ENCODE measurements at regions not wholly inside any gene's neighbourhood (a gene's known extent, or its start where the extent isn't known, plus 50 kb on each side); places are given as distances from the start of the nearest gene placed in this dataset.
"Not testable (repeated sequence)": the region's sequence is repeated elsewhere in the genome, so short reads cannot be mapped to it uniquely, and the experiment has no call there.

DNA sequence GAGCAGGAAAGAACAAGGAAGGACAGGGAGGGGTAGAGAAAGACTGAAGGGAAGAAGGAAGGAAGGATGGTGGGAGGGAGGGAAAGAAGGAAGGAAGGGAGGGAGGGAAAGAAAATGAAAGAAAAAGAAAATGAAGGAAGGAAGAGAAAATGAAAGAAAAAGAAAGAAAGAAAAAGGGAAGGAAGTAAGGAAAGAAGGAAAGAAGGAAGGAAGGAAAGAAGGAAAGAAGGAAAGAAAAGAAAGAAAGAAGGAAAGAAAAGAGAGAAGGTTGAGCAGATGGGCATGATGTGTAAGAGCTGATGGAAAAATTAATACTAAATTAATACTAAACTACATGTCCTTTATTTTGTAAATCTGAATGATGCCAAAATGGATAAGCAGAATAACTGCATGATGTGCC is 418.3 kb upstream of the CDIN1 start:
- TF ChIP-seq, protein P1, sequence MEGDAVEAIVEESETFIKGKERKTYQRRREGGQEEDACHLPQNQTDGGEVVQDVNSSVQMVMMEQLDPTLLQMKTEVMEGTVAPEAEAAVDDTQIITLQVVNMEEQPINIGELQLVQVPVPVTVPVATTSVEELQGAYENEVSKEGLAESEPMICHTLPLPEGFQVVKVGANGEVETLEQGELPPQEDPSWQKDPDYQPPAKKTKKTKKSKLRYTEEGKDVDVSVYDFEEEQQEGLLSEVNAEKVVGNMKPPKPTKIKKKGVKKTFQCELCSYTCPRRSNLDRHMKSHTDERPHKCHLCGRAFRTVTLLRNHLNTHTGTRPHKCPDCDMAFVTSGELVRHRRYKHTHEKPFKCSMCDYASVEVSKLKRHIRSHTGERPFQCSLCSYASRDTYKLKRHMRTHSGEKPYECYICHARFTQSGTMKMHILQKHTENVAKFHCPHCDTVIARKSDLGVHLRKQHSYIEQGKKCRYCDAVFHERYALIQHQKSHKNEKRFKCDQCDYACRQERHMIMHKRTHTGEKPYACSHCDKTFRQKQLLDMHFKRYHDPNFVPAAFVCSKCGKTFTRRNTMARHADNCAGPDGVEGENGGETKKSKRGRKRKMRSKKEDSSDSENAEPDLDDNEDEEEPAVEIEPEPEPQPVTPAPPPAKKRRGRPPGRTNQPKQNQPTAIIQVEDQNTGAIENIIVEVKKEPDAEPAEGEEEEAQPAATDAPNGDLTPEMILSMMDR (IDR thresholded peaks at IDR 0.05; ENCODE audit: insufficient read depth, low read depth, low read length), result no peak
- DNase-seq (ENCODE audit: low read depth), result no peak
- H3K4me3 ChIP-seq (ENCODE audit: low read depth, low read length), result no peak overlapping the region

GRCh38 chr15:36161771-36162212 is 417.6 kb upstream of the CDIN1 start:
- peak; percentile 76 for DNase-seq (ENCODE audit: low read depth)

DNA sequence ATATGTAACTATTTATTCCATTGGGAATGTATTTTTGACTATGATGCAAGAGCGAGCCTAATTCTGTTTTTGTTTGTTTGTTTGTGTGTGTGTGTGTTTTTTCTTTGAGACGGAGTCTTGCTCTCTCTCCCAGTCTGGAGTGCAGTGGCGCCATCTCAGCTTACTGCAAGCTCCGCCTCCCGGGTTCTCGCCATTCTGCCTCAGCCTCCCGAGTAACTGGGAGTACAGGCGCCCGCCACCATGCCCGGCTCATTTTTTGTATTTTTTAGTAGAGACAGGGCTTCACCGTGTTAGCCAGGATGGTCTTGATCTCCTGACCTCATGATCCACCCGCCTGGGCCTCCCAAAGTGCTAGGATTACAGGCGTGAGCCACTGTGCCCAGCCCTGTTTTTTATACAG is 415.4 kb upstream of the CDIN1 start:
- H3K4me3 ChIP-seq (ENCODE audit: low read depth, low read length); DNase-seq (ENCODE audit: low read depth): not testable (repeated sequence)

More at GRCh38 chr15:36161771-36162212, 417.6 kb upstream of the CDIN1 start:
- no peak overlapping the region for H3K4me3 ChIP-seq (ENCODE audit: low read depth, low read length)
- TF ChIP-seq, protein P1 (IDR thresholded peaks at IDR 0.05; ENCODE audit: insufficient read depth, low read depth, low read length), result no peak

DNA sequence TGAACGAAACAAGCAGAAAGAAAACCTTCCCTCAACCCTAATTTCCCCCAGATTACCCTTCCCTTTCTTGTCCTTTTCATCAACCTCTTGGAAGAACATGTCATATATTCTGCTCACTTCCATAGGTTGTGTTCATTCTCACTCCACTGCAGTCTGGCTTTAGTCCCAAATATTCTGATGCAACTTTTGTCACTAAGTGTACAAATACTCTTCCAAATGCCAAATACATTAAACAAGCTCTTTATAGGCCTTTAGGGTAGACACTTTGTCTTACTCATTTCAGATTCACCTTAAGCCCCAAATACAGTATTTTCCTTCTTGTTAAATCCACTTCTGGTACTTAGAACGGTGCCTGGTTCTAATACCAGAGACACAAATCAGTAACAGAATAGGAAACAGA is 406.5 kb upstream of the CDIN1 start:
- TF ChIP-seq, protein P1 (IDR thresholded peaks at IDR 0.05; ENCODE audit: insufficient read depth, low read depth, low read length), result no peak
- H3K4me3 ChIP-seq (ENCODE audit: low read depth, low read length), result no peak overlapping the region
- DNase-seq (ENCODE audit: low read depth), result no peak

GRCh38 chr15:36175186-36175740 is 404.2 kb upstream of the CDIN1 start:
- TF ChIP-seq, protein P1 (IDR thresholded peaks at IDR 0.05; ENCODE audit: insufficient read depth, low read depth, low read length), result no peak
- peak; percentile 93 for DNase-seq (ENCODE audit: low read depth)
- H3K4me3 ChIP-seq (ENCODE audit: low read depth, low read length), result no peak overlapping the region

- TF ChIP-seq, protein P1 (IDR thresholded peaks at IDR 0.05; ENCODE audit: insufficient read depth, low read depth, low read length), result no peak
- H3K4me3 ChIP-seq (ENCODE audit: low read depth, low read length), result no peak overlapping the region
- no peak for DNase-seq (ENCODE audit: low read depth)
Measured at GRCh38 chr15:36175741-36176291, 403.6 kb upstream of the CDIN1 start.

DNA sequence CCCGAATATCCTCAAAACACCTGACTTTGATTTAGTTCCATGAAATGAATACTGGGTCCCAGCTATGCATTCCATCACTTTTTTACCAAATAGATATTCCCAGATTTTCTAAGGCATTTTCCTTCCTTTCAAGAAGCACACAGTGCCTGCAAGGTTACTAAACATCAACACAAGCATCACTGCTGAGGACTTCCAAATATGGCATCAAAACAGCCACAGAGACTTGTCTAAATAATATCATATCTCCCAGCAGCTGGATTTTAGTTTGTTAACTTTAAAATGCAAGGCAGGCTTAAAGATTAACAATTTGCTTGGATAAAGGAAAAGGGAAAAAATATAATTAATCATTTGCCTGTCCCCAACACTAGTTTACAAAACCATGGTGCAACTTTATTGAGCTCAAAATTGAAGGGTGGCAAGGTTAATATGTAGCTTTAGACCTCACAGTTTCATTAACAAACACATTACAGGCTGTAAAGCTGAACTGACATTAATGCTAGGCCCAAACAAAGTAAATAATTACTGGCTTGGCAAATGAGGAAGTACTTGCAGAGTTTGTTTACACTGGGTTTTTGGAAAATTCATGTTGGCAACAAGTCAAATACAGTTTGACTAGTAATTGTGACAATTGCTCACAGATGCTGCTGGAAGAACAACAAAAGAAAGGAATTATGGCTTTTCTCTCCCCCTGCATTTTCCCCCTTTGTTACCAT is 401.7 kb upstream of the CDIN1 start:
- no peak overlapping the region for H3K4me3 ChIP-seq (ENCODE audit: low read depth, low read length)
- DNase-seq (ENCODE audit: low read depth), result peak; percentile 91
- TF ChIP-seq, protein P1 (IDR thresholded peaks at IDR 0.05; ENCODE audit: insufficient read depth, low read depth, low read length), result no peak

Data from fibroblast of villous mesenchyme (primary cell).